ENCODE measurements at regions not wholly inside any gene's neighbourhood (a gene's known extent, or its start where the extent isn't known, plus 50 kb on each side); places are given as distances from the start of the nearest gene placed in this dataset.

DNA sequence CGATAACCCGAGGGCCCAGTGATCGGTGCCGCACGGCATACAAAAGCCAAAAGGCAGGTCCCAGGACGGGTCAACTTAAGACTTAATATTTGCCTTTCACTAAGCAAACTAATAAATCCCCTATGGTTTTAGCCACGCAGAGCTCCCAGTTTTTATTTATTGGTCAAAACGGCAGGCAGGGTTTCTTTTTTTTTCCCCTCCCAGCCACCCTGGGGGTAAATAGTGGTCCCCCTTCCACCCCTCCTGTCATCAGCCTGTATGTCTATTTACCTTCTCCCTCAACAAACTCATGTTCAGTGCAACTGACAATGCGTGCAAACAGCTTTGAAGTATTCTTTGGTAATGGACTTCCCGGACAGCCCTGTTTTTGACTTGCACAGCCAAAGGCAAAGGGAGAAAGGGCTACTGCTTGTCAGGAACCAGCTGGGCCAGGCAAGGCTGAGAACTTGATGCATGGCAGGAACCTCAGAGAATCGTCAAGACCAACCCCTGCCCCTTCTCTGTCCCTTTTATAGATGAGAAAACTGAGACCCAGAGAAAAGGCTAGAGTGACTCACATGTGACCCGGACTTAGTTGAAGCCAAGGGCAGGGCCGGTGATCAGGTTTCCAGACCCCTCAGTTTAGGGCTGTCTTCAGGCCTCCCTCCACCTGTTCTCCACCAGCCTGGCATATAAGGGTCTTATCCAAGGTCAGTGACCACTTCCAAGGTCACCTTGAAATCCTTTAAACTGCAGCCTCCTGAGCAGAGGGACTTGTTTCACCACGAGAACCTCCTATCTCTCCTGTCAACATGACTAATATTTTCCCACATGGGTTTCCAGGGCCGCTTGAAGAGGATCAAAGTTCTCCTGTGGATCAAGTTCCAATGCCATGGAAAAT, 279.0 kb downstream of the SOX9 start:
- Mint-ChIP-seq H3K4me1 (ENCODE audit: unreplicated experiment) (peaks cover under 1% of the 10 kb centered on the region), H3K4me3 (ENCODE audit: unreplicated experiment) (no peak overlapping the region), H3K27me3 (ENCODE audit: unreplicated experiment) (no peaks in the 10 kb centered on the region), H3K27ac (ENCODE audit: unreplicated experiment) (no peak overlapping the region), H3K36me3 (ENCODE audit: low read depth, unreplicated experiment) (no peaks in the 10 kb centered on the region), H3K9me3 (ENCODE audit: unreplicated experiment) (no peaks in the 10 kb centered on the region)
- TF ChIP-seq, protein P1, sequence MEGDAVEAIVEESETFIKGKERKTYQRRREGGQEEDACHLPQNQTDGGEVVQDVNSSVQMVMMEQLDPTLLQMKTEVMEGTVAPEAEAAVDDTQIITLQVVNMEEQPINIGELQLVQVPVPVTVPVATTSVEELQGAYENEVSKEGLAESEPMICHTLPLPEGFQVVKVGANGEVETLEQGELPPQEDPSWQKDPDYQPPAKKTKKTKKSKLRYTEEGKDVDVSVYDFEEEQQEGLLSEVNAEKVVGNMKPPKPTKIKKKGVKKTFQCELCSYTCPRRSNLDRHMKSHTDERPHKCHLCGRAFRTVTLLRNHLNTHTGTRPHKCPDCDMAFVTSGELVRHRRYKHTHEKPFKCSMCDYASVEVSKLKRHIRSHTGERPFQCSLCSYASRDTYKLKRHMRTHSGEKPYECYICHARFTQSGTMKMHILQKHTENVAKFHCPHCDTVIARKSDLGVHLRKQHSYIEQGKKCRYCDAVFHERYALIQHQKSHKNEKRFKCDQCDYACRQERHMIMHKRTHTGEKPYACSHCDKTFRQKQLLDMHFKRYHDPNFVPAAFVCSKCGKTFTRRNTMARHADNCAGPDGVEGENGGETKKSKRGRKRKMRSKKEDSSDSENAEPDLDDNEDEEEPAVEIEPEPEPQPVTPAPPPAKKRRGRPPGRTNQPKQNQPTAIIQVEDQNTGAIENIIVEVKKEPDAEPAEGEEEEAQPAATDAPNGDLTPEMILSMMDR (IDR thresholded peaks at IDR 0.05; ENCODE audit: unreplicated experiment), result no peak
- DNase-seq (ENCODE audit: low spot score), result no peak

DNA sequence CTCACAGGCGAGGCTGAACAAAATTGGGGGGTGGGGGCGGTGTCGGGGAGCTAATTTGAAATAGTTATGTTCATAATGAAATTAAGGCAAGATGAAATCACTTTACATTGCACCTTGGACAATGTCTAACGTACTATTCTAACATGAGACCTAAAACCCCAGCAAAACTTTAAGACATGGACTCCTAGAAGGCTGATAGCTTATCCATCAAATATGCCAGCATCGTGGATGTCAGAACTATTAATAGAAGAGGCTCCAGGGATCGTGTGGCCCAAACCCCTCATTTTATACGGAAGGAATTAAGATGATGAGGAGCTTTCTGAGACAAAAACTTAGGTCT, 279.6 kb downstream of the SOX9 start:
- Mint-ChIP-seq H3K27me3 (ENCODE audit: unreplicated experiment) (no peaks in the 10 kb centered on the region), H3K27ac (ENCODE audit: unreplicated experiment) (no peak overlapping the region), H3K4me3 (ENCODE audit: unreplicated experiment) (no peak overlapping the region), H3K36me3 (ENCODE audit: low read depth, unreplicated experiment) (no peaks in the 10 kb centered on the region), H3K9me3 (ENCODE audit: unreplicated experiment) (no peaks in the 10 kb centered on the region), H3K4me1 (ENCODE audit: unreplicated experiment) (no peaks in the 10 kb centered on the region)
- DNase-seq (ENCODE audit: low spot score), result no peak
- TF ChIP-seq, protein P1 (IDR thresholded peaks at IDR 0.05; ENCODE audit: unreplicated experiment), result no peak

DNA sequence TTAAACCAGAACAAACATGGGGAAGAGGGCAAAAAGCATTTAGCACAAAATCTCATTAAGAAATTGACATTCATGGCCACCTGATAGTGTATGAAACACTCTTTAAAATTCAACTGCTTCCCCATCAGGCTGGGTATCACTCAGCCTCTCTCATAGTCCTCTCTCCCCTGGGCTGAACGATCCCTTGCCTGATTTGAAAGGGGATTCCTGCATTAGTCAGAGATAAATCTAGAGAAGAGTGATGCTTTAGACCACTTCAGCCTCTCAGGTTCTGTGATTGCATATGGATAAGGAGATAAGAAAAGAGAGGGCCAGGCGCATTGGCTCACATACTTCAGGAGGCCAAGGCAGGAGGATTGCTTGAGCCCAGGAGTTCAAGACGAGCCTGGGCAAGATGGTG, 280.0 kb downstream of the SOX9 start:
- no peaks in the 10 kb centered on the region for H3K4me1 Mint-ChIP-seq (ENCODE audit: unreplicated experiment)
- no peak overlapping the region for H3K27ac Mint-ChIP-seq (ENCODE audit: unreplicated experiment)
- DNase-seq (ENCODE audit: low spot score), result no peak
- no peaks in the 10 kb centered on the region for H3K27me3 Mint-ChIP-seq (ENCODE audit: unreplicated experiment)
- H3K9me3 Mint-ChIP-seq (ENCODE audit: unreplicated experiment), result no peaks in the 10 kb centered on the region
- TF ChIP-seq, protein P1 (IDR thresholded peaks at IDR 0.05; ENCODE audit: unreplicated experiment), result no peak
- H3K4me3 Mint-ChIP-seq (ENCODE audit: unreplicated experiment), result no peak overlapping the region
- no peaks in the 10 kb centered on the region for H3K36me3 Mint-ChIP-seq (ENCODE audit: low read depth, unreplicated experiment)

DNA sequence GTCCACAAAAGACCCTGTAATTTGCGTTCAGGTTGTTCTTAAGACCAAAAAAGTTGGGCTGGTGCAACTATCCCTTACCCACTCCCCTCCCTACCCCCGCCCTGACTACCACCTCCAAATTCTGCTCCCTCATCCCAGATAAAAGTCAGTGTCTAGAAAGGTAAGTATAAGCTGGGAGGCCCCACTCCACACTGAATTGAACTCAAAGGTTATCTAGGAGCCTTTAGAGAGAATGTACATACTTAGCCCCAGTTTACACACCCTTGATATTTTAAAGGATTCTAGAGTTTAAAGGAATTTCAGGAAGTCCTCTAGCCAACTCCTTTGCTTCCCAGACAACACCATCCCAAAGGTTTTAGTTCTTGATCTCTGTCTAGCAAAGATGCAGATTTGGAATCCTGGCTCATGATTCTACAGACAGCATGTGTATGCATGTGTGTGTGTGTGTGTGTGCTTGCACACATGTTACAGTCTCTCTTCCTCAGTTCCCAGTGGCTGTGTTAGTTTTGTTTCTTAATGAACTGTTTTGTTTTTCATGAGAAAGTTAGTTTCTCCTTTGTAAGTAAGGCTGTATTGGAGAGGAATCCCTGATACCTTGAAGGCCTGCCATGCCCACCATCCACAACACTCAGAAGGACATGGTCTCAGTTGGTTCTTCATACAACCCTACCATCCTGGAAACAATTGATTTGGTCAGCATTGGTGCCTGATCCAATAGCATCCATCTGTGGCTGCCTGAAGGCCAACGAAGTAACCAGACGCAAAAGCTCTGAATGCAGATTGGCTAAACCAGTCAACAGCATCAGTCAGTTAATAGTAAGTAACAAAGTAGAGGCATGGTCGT, 281.3 kb downstream of the SOX9 start:
- Mint-ChIP-seq H3K27ac (ENCODE audit: unreplicated experiment) (no peak overlapping the region), H3K27me3 (ENCODE audit: unreplicated experiment) (no peaks in the 10 kb centered on the region)
- TF ChIP-seq, protein P1 (IDR thresholded peaks at IDR 0.05; ENCODE audit: unreplicated experiment), result no peak

More for the DNA sequence above, 281.3 kb downstream of the SOX9 start:
- Mint-ChIP-seq H3K36me3 (ENCODE audit: low read depth, unreplicated experiment) (no peaks in the 10 kb centered on the region), H3K4me3 (ENCODE audit: unreplicated experiment) (no peak overlapping the region), H3K4me1 (ENCODE audit: unreplicated experiment) (no peaks in the 10 kb centered on the region), H3K9me3 (ENCODE audit: unreplicated experiment) (no peaks in the 10 kb centered on the region)
- no peak for DNase-seq (ENCODE audit: low spot score)
